Endothelial cell of umbilical vein (primary cell): ENCODE measurements at regions not wholly inside any gene's neighbourhood (a gene's known extent, or its start where the extent isn't known, plus 50 kb on each side); places are given as distances from the start of the nearest gene placed in this dataset.

ENCODE experiments used
- BruUV-seq: library from RNA; stranded (reverse); fragments of 400-500 nt; replicated peaks from 2 replicates; lab custom pipeline; 2021; lab: Mats Ljungman, UMichigan
- CTCF ChIA-PET: fragments of 300-600, 350-600 bp; sonication (Branson Sonifier 250); formaldehyde crosslinking; loops from one replicate; lab custom pipeline; 2021; ENCODE audit warnings: antibody characterized with exemption, inconsistent platforms; lab: Charles Lee
- POLR2A ChIA-PET: fragments of 300-600, 350-600 bp; sonication (Branson Sonifier 250); formaldehyde crosslinking; loops from one replicate; lab custom pipeline; 2021; ENCODE audit warnings: antibody characterized with exemption, inconsistent platforms; lab: Charles Lee
- DNase-seq: peaks from one replicate; pipeline ENCODE4 v3.0.0-alpha.2; 2011; ENCODE audit warnings: low read depth, low spot score
- FAIRE-seq: peaks from 2 replicates; lab custom pipeline; 2011; peaks lifted over from hg19 to GRCh38; lab: Jason Lieb, UNC
- H2AFZ ChIP-seq: 2 replicates; pipeline ENCODE4 v1.6.0; 2012; ENCODE audit warnings: low read depth, low read length, control low read depth, inconsistent platforms
- H3K27ac ChIP-seq: 2 replicates; pipeline ENCODE4 v1.5.1; 2011; ENCODE audit warnings: low read depth, mild to moderate bottlenecking, control low read depth, low read length, moderate library complexity; ENCODE audit not compliant: insufficient read depth
- H3K27me3 ChIP-seq, 2 experiments: 2 replicates each; pipeline versions ENCODE4 v1.6.0 to v1.6.1; 2011; ENCODE audit warnings: low read length in 2 of 2, mixed read lengths in 1 of 2; ENCODE audit not compliant: control insufficient read depth in 2 of 2, insufficient read depth in 2 of 2
- H3K36me3 ChIP-seq, 2 experiments: 2 replicates in 1 of 2; 3 replicates in 1 of 2; pipeline ENCODE4 v1.5.1; 2011; ENCODE audit warnings: low read length in 2 of 2, mild to moderate bottlenecking in 1 of 2, moderate library complexity in 1 of 2; ENCODE audit not compliant: control insufficient read depth in 2 of 2, insufficient read depth in 2 of 2; ENCODE audit errors: extremely low read depth in 1 of 2
- H3K4me1 ChIP-seq: 3 replicates; pipeline ENCODE4 v1.5.1; 2011; ENCODE audit warnings: mild to moderate bottlenecking, low read length; ENCODE audit not compliant: control insufficient read depth, insufficient read depth; ENCODE audit errors: extremely low read depth
- H3K4me2 ChIP-seq: 2 replicates; pipeline ENCODE4 v1.6.1; 2011; ENCODE audit warnings: low read length, control low read depth, mixed read lengths; ENCODE audit not compliant: insufficient read depth
- H3K4me3 ChIP-seq, 3 experiments: fragments of 200-600 bp in 1 of 3; sonication (generic), shearing (Covaris generic) in 1 of 3; replicated peaks in 1 of 3; 2 replicates each; pipeline ENCODE4 v1.5.1; 2011 to 2016; ENCODE audit warnings: control low read depth in 3 of 3, low read length in 3 of 3, mild to moderate bottlenecking in 2 of 3, inconsistent platforms in 1 of 3, low read depth in 1 of 3, moderate library complexity in 1 of 3; ENCODE audit not compliant: insufficient read depth in 1 of 3
- H3K79me2 ChIP-seq: 2 replicates; pipeline ENCODE4 v1.6.0; 2012; ENCODE audit warnings: low read length, inconsistent platforms; ENCODE audit not compliant: control insufficient read depth, insufficient read depth
- H3K9ac ChIP-seq: replicated peaks from 2 replicates; pipeline ENCODE3; 2011; ENCODE audit warnings: low read length, control low read depth; ENCODE audit not compliant: insufficient read depth; ENCODE audit errors: extremely low read depth
- H3K9me1 ChIP-seq: replicated peaks from 3 replicates; pipeline ENCODE4 v1.6.0; 2011; ENCODE audit warnings: mild to moderate bottlenecking, low read length; ENCODE audit not compliant: control insufficient read depth, insufficient read depth; ENCODE audit errors: extremely low read depth
- H3K9me3 ChIP-seq: replicated peaks from 2 replicates; pipeline ENCODE4 v1.5.1; 2012; ENCODE audit warnings: low read length, inconsistent platforms; ENCODE audit not compliant: control insufficient read depth, insufficient read depth
- H4K20me1 ChIP-seq: replicated peaks from 2 replicates; pipeline ENCODE3; 2011; ENCODE audit warnings: mild to moderate bottlenecking, low read length; ENCODE audit not compliant: control insufficient read depth, insufficient read depth; ENCODE audit errors: extremely low read depth
- CTCF ChIP-seq, 2 donors: IDR thresholded peaks; 1 replicate in 1 of 2; 2 replicates in 1 of 2; pipeline ENCODE4 v1.5.1; 2011; ENCODE audit warnings: low read length in 2 of 2, mild to moderate bottlenecking in 2 of 2, moderate library complexity in 2 of 2, control low read depth in 1 of 2, inconsistent platforms in 1 of 2, low read depth in 1 of 2; ENCODE audit not compliant: insufficient read depth in 1 of 2; ENCODE audit errors: extremely low read depth in 1 of 2
- EZH2 ChIP-seq: IDR thresholded peaks from 2 replicates; pipeline ENCODE4 v1.6.1; 2012; ENCODE audit warnings: borderline replicate concordance, low read depth, mild to moderate bottlenecking, moderate library complexity, low read length, inconsistent platforms; ENCODE audit not compliant: severe bottlenecking
- FOS ChIP-seq: IDR thresholded peaks from 2 replicates; pipeline ENCODE4 v1.6.1; 2011; ENCODE audit warnings: mild to moderate bottlenecking, low read length, moderate library complexity, borderline replicate concordance; ENCODE audit not compliant: insufficient read depth
- JUN ChIP-seq: IDR thresholded peaks from 2 replicates; pipeline ENCODE4 v1.6.1; 2011; ENCODE audit warnings: borderline replicate concordance, low read depth; ENCODE audit not compliant: insufficient read length, insufficient read depth
- MAX ChIP-seq: IDR thresholded peaks from 2 replicates; pipeline ENCODE4 v1.6.1; 2011; ENCODE audit not compliant: insufficient read depth, insufficient read length
- POLR2A ChIP-seq: IDR thresholded peaks from 2 replicates; pipeline ENCODE4 v1.6.1; 2012; ENCODE audit warnings: low read depth, mild to moderate bottlenecking, control low read depth, low read length
- POLR2AphosphoS5 ChIP-seq: IDR thresholded peaks from 2 replicates; pipeline ENCODE4 v1.6.1; 2012; ENCODE audit warnings: low read depth, mild to moderate bottlenecking, control low read depth, low read length, moderate library complexity; ENCODE audit not compliant: insufficient read depth
- dilution Hi-C: fragments of 300-500 bp; cut with MboI; formaldehyde crosslinking; loops from one replicate; pipeline ENCODE4 v1.15.0; 2019; ENCODE audit warnings: low sequenced_read_pairs; ENCODE audit not compliant: extremely low pct_ligation_motif_present
- intact Hi-C: fragments of 100-400 bp; cut with micrococcal nuclease; formaldehyde crosslinking; loops from one replicate; pipeline ENCODE4 v1.10.0; 2022

DNA sequence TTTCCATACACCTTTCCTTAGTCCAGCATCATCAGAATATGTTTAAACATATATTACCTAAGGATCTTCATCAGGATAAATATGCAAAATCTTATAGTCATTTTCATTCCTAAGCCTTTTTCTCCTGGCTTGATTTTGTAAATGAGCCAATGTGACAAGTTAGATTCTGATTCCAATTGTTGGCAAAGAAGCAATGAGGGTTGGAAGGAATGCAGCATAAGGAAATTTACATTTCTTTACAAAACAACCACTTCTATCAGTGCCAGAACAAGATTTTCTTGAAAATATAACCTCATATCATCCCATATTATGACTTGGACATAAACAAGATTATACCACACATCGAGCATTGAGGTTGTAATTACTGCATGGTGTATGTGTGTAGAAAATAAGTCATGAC is 508.1 kb downstream of the TRAM1L1 start:
- TF ChIP-seq MAX = no peak
- no peak for TF ChIP-seq CTCF (IDR thresholded peaks at IDR 0.05; ENCODE audit: extremely low read depth in 1 of 2, insufficient read depth in 1 of 2, low read depth in 1 of 2, low read length in 2 of 2)
- TF ChIP-seq EZH2 = no peak
- TF ChIP-seq POLR2AphosphoS5 = no peak
- no peak for TF ChIP-seq JUN
- no peak for TF ChIP-seq POLR2A
- no peak for TF ChIP-seq FOS
- Histone ChIP-seq H3K9ac (no peak overlapping the region), H3K9me1 (no peaks in the 10 kb centered on the region), H3K79me2 (no peaks in the 10 kb centered on the region), H3K4me3 (no peak overlapping the region), H2AFZ (no peak overlapping the region), H3K4me1 (no peaks in the 10 kb centered on the region), H4K20me1 (no peaks in the 10 kb centered on the region), H3K9me3 (no peaks in the 10 kb centered on the region), H3K27me3 (no peaks in the 10 kb centered on the region), H3K4me2 (no peak overlapping the region), H3K27ac (no peak overlapping the region), H3K36me3 (no peaks in the 10 kb centered on the region)
- POLR2A ChIA-PET = no interaction called here
- intact Hi-C loops (no loop called here), dilution Hi-C loops (no loop called here)
- CTCF ChIA-PET = interaction anchor here (1.0 kb wide), 1 partner anchor 12 kb away, joined by 3 read pairs; no protein-coding TSS in a partner anchor
- FAIRE-seq (no peak), DNase-seq (no peak)
- BruUV-seq = no TSS peak
